GM23338 (cell line): ENCODE measurements at regions not wholly inside any gene's neighbourhood (a gene's known extent, or its start where the extent isn't known, plus 50 kb on each side); places are given as distances from the start of the nearest gene placed in this dataset.

ENCODE experiments used
- ATAC-seq: fragments of 200-7000 bp; cut with Tn5 transposase; 3 replicates; pipeline ENCODE4 v1.9.1; 2020
- DNase-seq: peaks from one replicate; pipeline ENCODE4 v3.0.0-alpha.2; 2015; ENCODE audit warnings: low spot score
- H2AFZ ChIP-seq: fragments of 200-600 bp; sonication (generic); 2 replicates; pipeline ENCODE4 v1.8.0; 2016; ENCODE audit warnings: antibody characterized with exemption, mild to moderate bottlenecking, moderate library complexity
- H3F3A ChIP-seq: fragments of 200-600 bp; sonication (generic); replicated peaks from 2 replicates; pipeline ENCODE4 v1.8.0; 2017; ENCODE audit warnings: antibody characterized with exemption, mixed run types, low read depth
- H3K27ac ChIP-seq: fragments of 200-600 bp; sonication (generic); 2 replicates; pipeline ENCODE4 v1.6.1; 2016; ENCODE audit warnings: low read depth
- H3K27me3 ChIP-seq: fragments of 200-600 bp; sonication (generic); 2 replicates; pipeline ENCODE4 v1.8.0; 2016; ENCODE audit warnings: mild to moderate bottlenecking, mixed run types, moderate library complexity; ENCODE audit not compliant: insufficient read depth
- H3K36me3 ChIP-seq: fragments of 200-600 bp; sonication (generic); 2 replicates; pipeline ENCODE4 v1.8.0; 2016; ENCODE audit warnings: mild to moderate bottlenecking; ENCODE audit not compliant: insufficient read depth
- H3K4me1 ChIP-seq: fragments of 200-600 bp; sonication (generic); 2 replicates; pipeline ENCODE4 v1.8.0; 2016; ENCODE audit warnings: mild to moderate bottlenecking, moderate library complexity; ENCODE audit not compliant: insufficient read depth
- H3K4me2 ChIP-seq: fragments of 200-600 bp; sonication (generic); 2 replicates; pipeline ENCODE4 v1.7.1; 2017; ENCODE audit warnings: mixed run types
- H3K4me3 ChIP-seq: fragments of 200-600 bp; sonication (generic); 2 replicates; pipeline ENCODE4 v1.6.1; 2016; ENCODE audit warnings: mixed run types
- H3K79me2 ChIP-seq: fragments of 200-600 bp; sonication (generic); replicated peaks from 2 replicates; pipeline ENCODE4 v1.8.0; 2017; ENCODE audit warnings: mild to moderate bottlenecking; ENCODE audit not compliant: insufficient read depth
- H3K9me2 ChIP-seq: fragments of 200-600 bp; sonication (generic); 2 replicates; pipeline ENCODE4 v1.8.0; 2017; ENCODE audit not compliant: insufficient read depth
- H4K20me1 ChIP-seq: fragments of 200-600 bp; sonication (generic); replicated peaks from 2 replicates; pipeline ENCODE4 v1.8.0; 2017; ENCODE audit warnings: mild to moderate bottlenecking; ENCODE audit not compliant: insufficient read depth
- H3K27ac Mint-ChIP-seq: 2 replicates; pipeline ENCODE4 v1.8.0; 2020; ENCODE audit warnings: inconsistent platforms, mild to moderate bottlenecking, moderate library complexity, mixed read lengths
- H3K27me3 Mint-ChIP-seq: 3 replicates; pipeline ENCODE4 v1.8.0; 2022; ENCODE audit warnings: low read depth, mild to moderate bottlenecking, moderate library complexity, mixed read lengths, inconsistent platforms; ENCODE audit not compliant: insufficient read depth, poor library complexity
- H3K36me3 Mint-ChIP-seq: 3 replicates; pipeline ENCODE4 v1.8.0; 2021; ENCODE audit warnings: low read depth, mild to moderate bottlenecking, inconsistent platforms, moderate library complexity, mixed read lengths
- H3K4me1 Mint-ChIP-seq: 3 replicates; pipeline ENCODE4 v1.8.0; 2020; ENCODE audit warnings: mild to moderate bottlenecking, inconsistent platforms, mixed read lengths
- H3K4me3 Mint-ChIP-seq: 3 replicates; pipeline ENCODE4 v1.8.0; 2021; ENCODE audit warnings: moderate library complexity, mild to moderate bottlenecking, inconsistent platforms, mixed read lengths
- H3K9me3 Mint-ChIP-seq: 3 replicates; pipeline ENCODE4 v1.8.0; 2020; ENCODE audit warnings: moderate library complexity, mild to moderate bottlenecking, inconsistent platforms, mixed read lengths
- CTCF ChIP-seq, 2 experiments: fragments of 200-600 bp in 1 of 2; sonication (generic) in 1 of 2; conservative IDR thresholded peaks; 2 replicates each; pipeline versions ENCODE4 v1.5.1 to v1.6.1; 2016 to 2017; ENCODE audit warnings: antibody characterized with exemption in 2 of 2, low read depth in 2 of 2, mild to moderate bottlenecking in 2 of 2, moderate library complexity in 1 of 2
- ETS1 ChIP-seq: IDR thresholded peaks from 2 replicates; pipeline ENCODE4 v1.6.1; 2016; ENCODE audit warnings: antibody characterized with exemption
- EZH2 ChIP-seq: fragments of 200-600 bp; sonication (generic); IDR thresholded peaks from one replicate; pipeline ENCODE4 v1.8.0; 2017; ENCODE audit warnings: antibody characterized with exemption, mild to moderate bottlenecking, low read depth; ENCODE audit not compliant: unreplicated experiment
- STAT1 ChIP-seq: IDR thresholded peaks from one replicate; pipeline ENCODE4 v1.6.1; 2016; ENCODE audit warnings: antibody characterized with exemption; ENCODE audit not compliant: unreplicated experiment
- ZNF462 ChIP-seq: fragments of 250-450 bp; sonication (Bioruptor Pico); IDR thresholded peaks from 2 replicates; pipeline ENCODE4 v1.5.0; 2020; ENCODE audit warnings: mild to moderate bottlenecking, moderate library complexity

GRCh38 chr4:149166365-149166764 is 649.3 kb downstream of the IQCM start (continued):
- TF ChIP-seq ZNF462 (no peak), STAT1 (no peak), ETS1 (no peak), CTCF (conservative IDR thresholded peaks at IDR 0.05; ENCODE audit: low read depth in 2 of 2) (no peak)

DNA sequence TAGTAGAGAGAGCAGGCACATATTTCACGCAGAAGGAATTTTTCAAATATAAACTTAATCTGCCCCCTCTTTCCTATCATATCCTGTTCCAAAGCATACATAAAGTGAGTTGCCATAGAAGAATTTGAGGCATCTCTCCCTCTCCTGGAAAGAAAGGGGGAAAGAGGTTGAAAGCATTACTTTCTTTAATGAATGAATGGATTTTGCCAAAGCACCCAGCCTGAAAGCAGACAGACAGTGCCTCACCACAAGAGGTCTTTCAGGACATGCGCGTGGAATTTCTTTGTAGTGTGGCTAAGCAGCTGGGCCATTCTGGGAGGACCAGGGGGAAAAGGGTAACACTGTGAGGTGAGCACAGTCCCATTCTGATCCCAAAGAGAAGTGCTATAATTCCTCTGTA is 651.4 kb downstream of the IQCM start:
- peak; percentile 100 for ATAC-seq

More for the DNA sequence above, 651.4 kb downstream of the IQCM start:
- Mint-ChIP-seq H3K4me3 (no peak overlapping the region), H3K36me3 (no peaks in the 10 kb centered on the region), H3K27ac (0 out of 2 replicates have a peak overlapping the region, but pooled peaks have one; percentile 13), H3K27me3 (no peaks in the 10 kb centered on the region), H3K9me3 (no peaks in the 10 kb centered on the region), H3K4me1 (peaks cover 31% of the 10 kb centered on the region)
- H3K4me1 ChIP-seq = peaks cover 23% of the 10 kb centered on the region
- H3K36me3 ChIP-seq = no peaks in the 10 kb centered on the region
- no peaks in the 10 kb centered on the region for H3K9me2 ChIP-seq
- TF ChIP-seq ZNF462 (peak; percentile 66; the same call in 1 of the 2 replicates), EZH2 (no peak)
- no peaks in the 10 kb centered on the region for H3K27me3 ChIP-seq
- H2AFZ ChIP-seq = no peak overlapping the region
- peak overlapping the region; percentile 12; the same call in 1 of the 2 replicates for H3K4me2 ChIP-seq
- no peak overlapping the region for H3K27ac ChIP-seq
- peak; percentile 83 for DNase-seq
- no peak overlapping the region for H3K4me3 ChIP-seq
- no peaks in the 10 kb centered on the region for H3K79me2 ChIP-seq
- no peaks in the 10 kb centered on the region for H4K20me1 ChIP-seq
- H3F3A ChIP-seq = no peaks in the 10 kb centered on the region
